Peyer's patch (tissue), 4 donors: ENCODE measurements at regions not wholly inside any gene's neighbourhood (a gene's known extent, or its start where the extent isn't known, plus 50 kb on each side); places are given as distances from the start of the nearest gene placed in this dataset.

Experiments
- POLR2A ChIP-seq, 2 donors: fragments of 450-650 bp; IDR thresholded peaks; one replicate each; pipeline ENCODE4 v1.5.1; 2017; ENCODE audit warnings: antibody characterized with exemption in 2 of 2, mild to moderate bottlenecking in 2 of 2, moderate library complexity in 2 of 2
- TF ChIP-seq, protein P1 (sequence below), 6 experiments: fragments of 450-650 bp in 4 of 6; fragments of 200-600 bp in 2 of 6; sonication (generic) in 1 of 6; IDR thresholded peaks; one replicate each; pipeline ENCODE4 v1.5.1; 2017 to 2019; ENCODE audit warnings: antibody characterized with exemption in 6 of 6, mild to moderate bottlenecking in 3 of 6, moderate library complexity in 1 of 6

DNA sequence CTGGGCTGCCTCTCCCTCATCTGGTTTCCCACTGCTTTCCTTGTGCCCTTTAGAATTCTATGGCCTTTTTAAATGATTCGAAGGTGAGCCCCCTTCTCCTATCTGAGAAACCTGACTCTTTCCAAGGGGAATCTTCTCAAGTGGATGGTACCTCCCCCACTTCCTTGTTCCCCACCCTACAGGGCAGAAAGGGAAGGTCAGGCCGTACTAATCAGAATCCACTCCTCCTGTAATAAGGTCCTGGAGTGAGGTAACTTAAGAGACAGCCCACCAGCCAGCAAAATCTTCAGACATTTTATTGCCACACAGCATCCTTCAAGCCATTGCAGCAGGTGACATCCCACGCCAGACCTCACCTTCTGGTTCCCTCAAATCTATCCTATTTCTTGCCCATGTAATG, 84.5 kb downstream of the MINAR1 start:
- TF ChIP-seq, protein P1, sequence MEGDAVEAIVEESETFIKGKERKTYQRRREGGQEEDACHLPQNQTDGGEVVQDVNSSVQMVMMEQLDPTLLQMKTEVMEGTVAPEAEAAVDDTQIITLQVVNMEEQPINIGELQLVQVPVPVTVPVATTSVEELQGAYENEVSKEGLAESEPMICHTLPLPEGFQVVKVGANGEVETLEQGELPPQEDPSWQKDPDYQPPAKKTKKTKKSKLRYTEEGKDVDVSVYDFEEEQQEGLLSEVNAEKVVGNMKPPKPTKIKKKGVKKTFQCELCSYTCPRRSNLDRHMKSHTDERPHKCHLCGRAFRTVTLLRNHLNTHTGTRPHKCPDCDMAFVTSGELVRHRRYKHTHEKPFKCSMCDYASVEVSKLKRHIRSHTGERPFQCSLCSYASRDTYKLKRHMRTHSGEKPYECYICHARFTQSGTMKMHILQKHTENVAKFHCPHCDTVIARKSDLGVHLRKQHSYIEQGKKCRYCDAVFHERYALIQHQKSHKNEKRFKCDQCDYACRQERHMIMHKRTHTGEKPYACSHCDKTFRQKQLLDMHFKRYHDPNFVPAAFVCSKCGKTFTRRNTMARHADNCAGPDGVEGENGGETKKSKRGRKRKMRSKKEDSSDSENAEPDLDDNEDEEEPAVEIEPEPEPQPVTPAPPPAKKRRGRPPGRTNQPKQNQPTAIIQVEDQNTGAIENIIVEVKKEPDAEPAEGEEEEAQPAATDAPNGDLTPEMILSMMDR (IDR thresholded peaks at IDR 0.05) = no peak
- TF ChIP-seq POLR2A (IDR thresholded peaks at IDR 0.05) = no peak
